NCI-H69 (cell line): ENCODE measurements at regions not wholly inside any gene's neighbourhood (a gene's known extent, or its start where the extent isn't known, plus 50 kb on each side); places are given as distances from the start of the nearest gene placed in this dataset.
A peak's percentile ranks its signal among the peaks of the same experiment; 100 is the strongest.

ENCODE experiments used
- DNase-seq: peaks from one replicate; lab custom pipeline; 2025; lab: John Stamatoyannopoulos, UW

DNA sequence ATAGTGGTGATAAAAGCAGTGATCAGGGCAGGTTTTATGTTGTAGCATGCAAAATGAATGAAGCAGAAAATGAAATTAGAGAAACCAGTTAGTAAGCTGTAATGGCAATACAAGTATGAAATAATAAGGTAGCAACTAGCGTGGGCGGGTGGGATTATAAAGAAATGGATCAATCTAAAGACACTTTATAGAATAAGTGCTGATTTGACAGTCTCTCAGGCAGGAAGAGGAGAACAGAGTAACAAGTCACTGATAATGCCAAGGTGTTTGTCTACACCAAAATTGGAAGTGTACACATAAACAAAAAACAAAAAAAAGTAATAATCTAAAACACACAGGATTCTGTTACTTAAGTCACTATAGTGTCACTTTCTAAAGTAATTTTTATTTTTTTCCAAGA lies 51.0 kb upstream of the PCBP1 start:
- DNase-seq, result no peak

DNA sequence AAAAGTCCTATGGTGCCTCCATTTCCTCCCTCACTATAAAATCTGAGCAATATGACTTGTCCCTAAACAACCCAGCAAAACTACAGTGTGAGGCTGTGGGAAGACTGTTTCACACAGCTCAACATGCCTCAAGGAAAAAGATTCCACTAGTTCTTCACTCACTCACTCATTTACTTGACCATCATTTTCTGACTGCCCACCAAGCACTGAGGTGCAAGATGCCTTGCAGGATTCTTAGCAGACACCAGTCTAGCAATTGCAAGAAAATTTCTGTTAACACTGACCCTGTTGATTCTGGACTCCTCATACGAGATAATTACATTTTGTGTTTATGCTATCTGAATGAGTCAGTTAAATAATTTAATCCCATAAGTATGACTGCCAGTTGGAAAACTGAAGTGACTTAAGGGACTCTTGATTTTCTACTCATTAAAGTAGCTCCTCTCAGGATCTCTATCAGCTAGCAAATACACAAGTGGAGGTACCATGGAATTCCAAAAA lies 51.9 kb upstream of the PCBP1 start:
- no peak for DNase-seq

DNA sequence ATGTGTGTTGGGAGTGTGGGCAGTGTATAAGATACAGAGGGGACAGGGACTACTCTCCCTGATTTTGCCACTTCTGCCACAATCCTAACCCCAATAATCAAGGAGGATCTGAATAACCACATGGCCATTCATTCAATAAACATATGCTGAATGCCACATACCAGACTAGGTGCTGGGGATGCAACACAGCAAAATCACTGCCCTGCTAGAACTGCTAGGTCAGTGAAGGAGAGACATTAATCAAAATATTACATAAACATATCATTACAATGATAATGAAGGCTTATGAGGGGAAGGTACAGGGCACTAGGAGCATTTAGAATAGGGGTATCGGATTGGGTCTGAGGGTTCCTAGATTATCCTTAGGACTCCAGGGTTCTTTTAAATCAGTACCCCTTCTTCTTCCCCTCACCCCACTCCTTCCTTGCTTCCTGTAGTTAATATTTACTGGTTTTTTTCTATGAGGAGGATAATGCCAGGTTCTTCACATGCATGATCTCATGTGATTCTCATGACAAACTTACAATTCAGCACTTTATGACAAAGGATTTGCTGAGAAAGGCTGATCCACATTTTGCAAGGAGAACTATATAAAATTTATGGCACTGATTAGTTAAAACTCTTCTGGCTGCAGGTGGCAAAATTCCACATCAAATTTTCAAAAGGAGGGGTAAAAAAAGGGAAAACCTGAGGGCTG lies 56.4 kb upstream of the PCBP1 start:
- no peak for DNase-seq

DNA sequence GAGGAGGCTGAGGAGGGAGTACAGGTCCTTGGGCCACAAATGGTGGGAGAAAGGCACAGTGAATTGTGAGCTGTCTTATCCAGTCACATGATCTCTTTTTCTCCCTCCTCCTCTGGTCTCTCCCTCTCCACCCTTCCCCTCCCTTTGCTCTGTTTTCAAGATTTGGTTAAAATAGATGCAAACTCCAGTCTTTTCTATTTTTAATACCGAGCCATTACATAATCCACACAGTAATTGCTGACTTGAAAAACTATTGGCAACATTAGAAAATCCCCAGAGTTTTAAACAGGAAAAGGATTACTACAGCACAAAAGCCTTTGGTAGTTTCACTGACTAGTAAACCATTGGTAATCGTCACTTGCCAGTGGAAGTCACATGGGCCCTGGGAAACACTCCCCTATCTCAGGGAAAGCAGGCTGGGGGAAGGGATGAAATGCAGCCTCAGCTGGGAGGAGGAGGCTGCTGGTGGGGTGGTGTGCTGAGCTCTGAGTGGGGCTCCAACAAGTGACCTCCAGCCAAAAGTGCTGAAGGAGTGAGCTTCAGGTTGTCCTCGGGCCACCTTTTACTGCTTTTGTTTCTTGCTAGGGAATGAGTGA lies 57.4 kb upstream of the PCBP1 start:
- no peak for DNase-seq

DNA sequence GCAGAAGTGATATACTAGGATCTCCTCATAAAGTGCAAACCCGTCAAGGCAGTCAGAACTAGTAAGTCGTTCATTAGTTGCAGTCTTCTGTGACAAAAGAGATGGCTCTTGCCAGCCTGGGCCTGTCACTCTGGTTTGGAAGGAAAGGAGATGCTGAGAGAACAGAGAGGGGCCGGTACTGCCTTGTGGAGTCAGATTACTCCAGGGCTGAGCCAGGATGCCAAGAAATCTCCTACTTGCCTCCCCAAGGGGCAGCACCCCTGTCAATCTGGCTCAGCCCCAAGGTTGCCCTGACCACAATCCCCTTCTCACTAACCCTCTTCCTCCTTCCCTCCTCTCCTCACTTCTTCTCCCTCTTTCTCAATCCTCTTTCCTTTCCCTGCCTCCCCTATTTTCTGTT lies 62.9 kb upstream of the ASPRV1 start:
- peak; percentile 18 for DNase-seq

DNA sequence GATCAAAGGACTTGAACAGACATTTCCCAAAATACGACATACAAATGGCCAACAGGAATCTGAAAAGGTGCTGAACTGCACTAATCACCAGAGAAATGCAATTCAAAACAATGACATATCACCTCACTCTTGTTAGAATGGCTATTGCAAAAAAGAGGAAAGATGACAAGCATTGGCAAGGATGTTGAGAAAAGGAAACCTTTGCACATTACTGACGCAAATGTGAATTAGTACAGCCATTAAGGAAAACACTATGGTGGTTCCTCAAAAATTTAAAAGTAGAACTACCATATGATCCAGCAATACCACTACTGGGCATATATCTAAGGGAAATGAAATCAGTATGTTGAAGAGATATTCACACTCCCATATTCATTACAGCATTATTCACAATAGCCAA lies 57.7 kb upstream of the ASPRV1 start:
- DNase-seq, result no peak

DNA sequence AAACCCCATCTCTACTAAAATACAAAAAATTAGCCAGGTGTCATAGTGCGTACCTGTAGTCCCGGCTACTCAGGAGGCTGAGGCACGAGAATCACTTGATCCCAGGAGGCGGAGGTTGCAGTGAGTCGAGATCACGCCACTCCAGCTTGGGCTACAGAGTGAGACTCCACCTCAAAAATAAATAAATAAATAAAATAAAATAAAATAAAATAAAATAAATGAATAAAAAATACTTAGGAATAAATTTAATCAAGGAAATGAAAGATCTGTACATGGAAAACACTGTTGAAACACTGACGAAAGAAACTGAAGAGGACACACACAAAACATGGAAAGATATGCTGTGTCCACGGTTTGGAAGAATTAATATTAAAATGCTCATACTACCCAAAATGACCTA lies 56.5 kb upstream of the ASPRV1 start:
- no peak for DNase-seq

DNA sequence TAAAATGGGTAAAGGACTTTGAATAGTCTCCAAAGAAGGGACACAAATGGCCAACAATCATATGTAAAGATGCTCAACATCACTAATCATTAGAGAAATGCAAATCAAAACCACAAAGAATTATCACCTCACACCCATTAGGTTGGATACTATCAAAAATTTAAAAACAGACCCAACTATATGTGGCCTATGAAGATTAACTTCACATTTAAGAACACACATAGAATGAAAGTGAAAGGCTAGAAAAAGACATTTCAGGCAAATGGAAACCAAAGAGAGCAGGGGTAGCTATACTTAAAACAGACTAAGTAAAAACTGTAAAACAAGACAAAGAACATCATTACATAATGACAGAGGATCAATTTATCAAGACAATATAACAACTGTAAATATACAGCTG lies 53.5 kb upstream of the ASPRV1 start:
- DNase-seq, result no peak

DNA sequence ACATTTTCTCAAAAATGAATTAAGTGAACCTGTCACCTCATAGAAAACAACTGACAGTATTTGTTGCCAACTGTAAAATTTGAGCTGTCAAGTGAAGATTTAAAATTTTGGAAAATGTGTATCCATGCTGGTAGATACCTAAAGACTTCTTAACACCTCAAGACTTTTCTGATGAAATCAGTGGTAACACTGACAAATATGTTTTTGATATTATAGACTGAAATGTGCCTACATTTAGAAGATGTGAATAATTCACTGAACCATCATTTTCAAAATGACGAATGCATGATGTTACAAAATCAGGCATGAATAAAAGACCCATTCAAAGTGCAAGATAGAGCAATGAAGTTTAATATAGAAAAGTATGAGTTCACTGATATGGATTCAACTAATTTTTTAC lies 51.5 kb upstream of the ASPRV1 start:
- no peak for DNase-seq

DNA sequence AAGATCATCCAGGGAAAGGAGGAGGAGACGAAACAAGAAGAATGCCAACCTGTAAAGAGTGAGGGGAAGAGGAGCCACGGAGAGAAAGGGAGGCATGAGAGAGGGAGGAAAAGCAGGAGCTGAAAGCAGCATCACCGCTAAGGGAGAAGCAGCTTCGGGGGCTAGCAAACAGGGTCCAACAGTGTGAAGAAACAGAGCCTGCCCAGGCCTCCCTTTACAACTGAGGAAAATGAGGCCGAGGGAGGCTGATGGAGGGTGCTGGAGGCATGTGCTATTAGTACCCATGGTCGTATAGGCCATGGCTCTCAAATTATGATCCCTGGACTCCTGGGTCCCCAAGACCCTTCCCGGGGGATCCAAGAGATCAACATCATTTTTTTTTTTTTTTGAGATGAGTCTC lies 50.4 kb upstream of the ASPRV1 start:
- DNase-seq, result no peak

DNA sequence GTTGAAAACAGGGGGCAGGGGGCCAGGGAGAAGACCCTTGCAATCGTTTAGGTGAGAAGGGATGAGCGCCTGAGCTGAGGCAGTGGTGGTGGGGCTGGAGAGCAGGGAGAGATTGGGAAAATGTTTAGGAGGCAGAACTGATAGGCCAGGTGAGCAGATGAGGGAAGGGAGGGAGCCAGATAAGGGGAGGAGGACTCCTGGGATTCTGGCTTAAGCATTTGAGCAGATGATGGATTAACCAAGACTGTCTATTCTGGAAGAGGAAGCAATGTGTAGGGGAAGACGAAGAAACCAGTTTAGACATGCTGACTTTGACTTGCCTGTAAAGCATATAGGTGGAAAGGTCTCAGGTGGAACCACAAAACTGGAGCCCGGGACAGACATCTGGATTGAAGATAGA lies 49.9 kb upstream of the ASPRV1 start:
- DNase-seq, result no peak
